Epithelial cell of esophagus (primary cell): ENCODE measurements at regions not wholly inside any gene's neighbourhood (a gene's known extent, or its start where the extent isn't known, plus 50 kb on each side); places are given as distances from the start of the nearest gene placed in this dataset.

Experiments
- DNase-seq: peaks from one replicate; pipeline ENCODE4 v3.0.0; 2010; ENCODE audit warnings: low read depth
- H3K4me3 ChIP-seq: 2 replicates; pipeline ENCODE4 v1.5.1; 2011; ENCODE audit warnings: mild to moderate bottlenecking, low read length, control low read depth
- CTCF ChIP-seq: IDR thresholded peaks from 2 replicates; pipeline ENCODE4 v1.5.1; 2011; ENCODE audit warnings: low read depth, mild to moderate bottlenecking, low read length, control low read depth, inconsistent platforms; ENCODE audit not compliant: insufficient read depth; ENCODE audit errors: missing control alignments

- no peak for TF ChIP-seq CTCF
- DNase-seq = no peak
- H3K4me3 ChIP-seq = no peak overlapping the region
Measured at GRCh38 chr7:1372671-1373379, 86.4 kb downstream of the MICALL2 start.

GRCh38 chr7:1377111-1377909 lies 82.0 kb downstream of the MICALL2 start:
- no peak for DNase-seq
- H3K4me3 ChIP-seq = no peak overlapping the region
- TF ChIP-seq CTCF = no peak

- DNase-seq = no peak
- no peak for TF ChIP-seq CTCF
- H3K4me3 ChIP-seq = no peak overlapping the region
Measured at GRCh38 chr7:1378610-1379601, 80.4 kb downstream of the MICALL2 start.

- TF ChIP-seq CTCF = no peak
- DNase-seq = no peak
- no peak overlapping the region for H3K4me3 ChIP-seq
Measured at GRCh38 chr7:1380231-1380815, 78.9 kb downstream of the MICALL2 start.

DNA sequence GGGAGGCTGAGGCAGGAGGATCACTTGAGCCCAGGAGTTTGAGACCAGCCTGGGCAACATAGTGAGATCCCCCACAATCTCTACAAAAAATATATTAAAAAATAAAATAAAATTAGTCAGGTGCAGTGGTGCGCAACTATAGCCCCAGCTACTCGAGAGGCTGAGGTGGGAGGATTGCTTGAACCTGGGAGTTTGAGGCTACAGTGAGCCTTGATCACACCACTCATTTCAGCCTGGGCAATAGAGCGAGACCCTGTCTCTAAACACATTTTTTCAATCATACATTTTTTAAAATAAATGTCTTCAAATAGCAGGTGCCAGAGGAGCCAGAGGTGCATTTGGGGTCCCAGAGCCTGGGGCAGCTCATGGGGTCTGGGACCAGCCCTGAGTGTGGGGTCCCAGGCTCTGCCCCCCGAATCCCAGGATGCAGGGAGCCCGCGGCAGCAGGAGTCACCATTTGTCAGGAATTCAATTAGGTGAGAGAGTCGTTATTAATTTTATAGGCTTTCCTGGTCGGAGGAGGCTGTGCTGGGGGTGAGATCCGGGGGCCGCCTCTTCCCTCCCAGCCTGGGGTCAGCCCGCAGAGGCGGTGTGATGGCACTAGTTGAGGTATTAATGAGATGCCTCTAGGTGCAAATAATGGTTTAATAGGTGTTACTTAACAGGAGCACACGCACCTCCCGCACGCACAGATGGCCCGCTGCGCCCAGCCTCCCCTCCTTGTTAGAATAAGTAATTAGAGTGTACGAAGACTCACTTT lies 78.3 kb downstream of the MICALL2 start:
- H3K4me3 ChIP-seq = no peak overlapping the region
- no peak for TF ChIP-seq CTCF
- no peak for DNase-seq
